ENCODE measurements at regions not wholly inside any gene's neighbourhood (a gene's known extent, or its start where the extent isn't known, plus 50 kb on each side); places are given as distances from the start of the nearest gene placed in this dataset.
"Not testable (repeated sequence)": the region's sequence is repeated elsewhere in the genome, so short reads cannot be mapped to it uniquely, and the experiment has no call there.

- H3K36me3 Mint-ChIP-seq: no peaks in the 10 kb centered on the region
- peaks cover 3% of the 10 kb centered on the region for H3K9me3 Mint-ChIP-seq (ENCODE audit: low read depth)
- H3K27me3 Mint-ChIP-seq: no peaks in the 10 kb centered on the region
- H3K27ac Mint-ChIP-seq: no peak overlapping the region
- H3K4me1 Mint-ChIP-seq (ENCODE audit: low read depth): no peaks in the 10 kb centered on the region
- H3K4me3 Mint-ChIP-seq: no peak overlapping the region
Measured at GRCh38 chr4:132132433-132132832, 1016.7 kb upstream of the PCDH10 start.

- Mint-ChIP-seq H3K9me3 (ENCODE audit: low read depth) (peaks cover 4% of the 10 kb centered on the region), H3K27me3 (no peaks in the 10 kb centered on the region), H3K36me3 (no peaks in the 10 kb centered on the region), H3K4me1 (ENCODE audit: low read depth) (no peaks in the 10 kb centered on the region), H3K4me3 (no peak overlapping the region), H3K27ac (no peak overlapping the region)
Measured at GRCh38 chr4:132169660-132170059, 979.4 kb upstream of the PCDH10 start.

DNA sequence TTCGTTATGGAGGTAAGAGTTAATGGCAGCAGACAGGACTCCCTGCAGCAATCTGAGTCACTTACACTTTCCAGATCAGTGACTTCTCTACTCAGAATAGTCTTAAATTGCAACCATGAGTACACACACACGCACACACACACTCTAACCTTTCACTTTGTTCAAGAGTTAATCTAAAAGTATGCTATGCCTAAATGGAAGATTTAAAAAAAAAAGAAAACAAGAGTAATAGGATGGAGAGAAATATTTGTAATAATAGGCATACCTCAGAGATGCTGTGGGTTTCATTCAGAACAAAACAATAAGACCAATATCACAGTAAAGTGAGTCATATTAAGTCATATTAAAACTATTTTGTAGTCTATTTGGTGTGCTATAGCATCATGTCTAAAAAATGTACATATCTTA lies 969.1 kb upstream of the PCDH10 start:
- no peak overlapping the region for H3K4me3 Mint-ChIP-seq
- no peaks in the 10 kb centered on the region for H3K4me1 Mint-ChIP-seq (ENCODE audit: low read depth)
- no peak overlapping the region for H3K27ac Mint-ChIP-seq
- H3K27me3 Mint-ChIP-seq: no peaks in the 10 kb centered on the region
- H3K36me3 Mint-ChIP-seq: no peaks in the 10 kb centered on the region
- peaks cover 5% of the 10 kb centered on the region for H3K9me3 Mint-ChIP-seq (ENCODE audit: low read depth)

DNA sequence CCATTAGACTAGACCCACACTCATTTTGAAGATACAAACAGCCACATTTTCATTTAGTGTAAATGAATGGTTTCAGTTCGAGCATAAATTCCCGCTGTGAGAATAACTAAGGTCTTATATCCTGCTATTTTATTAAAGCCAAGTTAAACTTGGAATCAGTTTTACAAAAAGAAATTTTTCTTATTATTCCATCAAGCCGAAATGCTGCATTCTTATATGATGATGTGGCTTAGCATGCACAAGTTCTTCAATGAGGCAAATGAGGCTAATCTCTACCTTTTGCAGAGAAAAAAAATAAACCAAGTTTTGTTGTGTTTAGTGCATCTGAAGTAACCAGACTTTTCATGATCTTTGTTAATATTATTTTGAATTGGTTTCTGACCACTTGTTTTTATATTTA lies 953.9 kb upstream of the PCDH10 start:
- no peak overlapping the region for H3K27ac Mint-ChIP-seq
- no peaks in the 10 kb centered on the region for H3K27me3 Mint-ChIP-seq
- no peaks in the 10 kb centered on the region for H3K4me1 Mint-ChIP-seq (ENCODE audit: low read depth)
- no peaks in the 10 kb centered on the region for H3K9me3 Mint-ChIP-seq (ENCODE audit: low read depth)
- H3K36me3 Mint-ChIP-seq: peaks cover 2% of the 10 kb centered on the region
- H3K4me3 Mint-ChIP-seq: no peak overlapping the region

DNA sequence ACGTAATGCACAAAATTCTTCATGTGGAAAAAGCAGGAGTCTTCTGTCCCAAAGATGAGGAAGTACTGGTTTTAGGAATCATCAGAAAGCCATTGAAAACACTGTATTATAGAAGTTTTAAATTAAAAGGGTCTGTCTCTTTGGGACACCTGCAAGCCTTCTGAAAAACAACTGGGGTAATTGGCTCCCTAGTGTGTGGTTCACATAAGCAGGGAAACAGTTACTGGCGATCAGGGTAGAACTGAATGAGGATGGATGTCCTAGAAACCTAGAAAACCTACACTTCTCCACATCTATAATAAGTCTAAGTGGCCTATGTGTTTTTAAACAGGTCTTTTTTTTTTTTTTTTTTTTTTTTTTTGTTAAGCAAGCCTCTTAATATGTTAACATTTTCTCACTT lies 945.5 kb upstream of the PCDH10 start:
- H3K4me3 Mint-ChIP-seq: no peak overlapping the region
- no peaks in the 10 kb centered on the region for H3K27me3 Mint-ChIP-seq
- no peaks in the 10 kb centered on the region for H3K36me3 Mint-ChIP-seq
- H3K9me3 Mint-ChIP-seq (ENCODE audit: low read depth): no peaks in the 10 kb centered on the region
- H3K4me1 Mint-ChIP-seq (ENCODE audit: low read depth): no peaks in the 10 kb centered on the region
- no peak overlapping the region for H3K27ac Mint-ChIP-seq

GRCh38 chr4:132214519-132214918 lies 934.6 kb upstream of the PCDH10 start:
- no peaks in the 10 kb centered on the region for H3K27me3 Mint-ChIP-seq
- peaks cover 9% of the 10 kb centered on the region for H3K9me3 Mint-ChIP-seq (ENCODE audit: low read depth)
- H3K4me3 Mint-ChIP-seq: no peak overlapping the region
- H3K27ac Mint-ChIP-seq: no peak overlapping the region
- no peaks in the 10 kb centered on the region for H3K4me1 Mint-ChIP-seq (ENCODE audit: low read depth)
- H3K36me3 Mint-ChIP-seq: no peaks in the 10 kb centered on the region

- no peaks in the 10 kb centered on the region for H3K27me3 Mint-ChIP-seq
- no peaks in the 10 kb centered on the region for H3K4me1 Mint-ChIP-seq (ENCODE audit: low read depth)
- no peak overlapping the region for H3K4me3 Mint-ChIP-seq
- no peaks in the 10 kb centered on the region for H3K36me3 Mint-ChIP-seq
- H3K27ac Mint-ChIP-seq: no peak overlapping the region
- peaks cover 10% of the 10 kb centered on the region for H3K9me3 Mint-ChIP-seq (ENCODE audit: low read depth)
Measured at GRCh38 chr4:132218406-132218805, 930.7 kb upstream of the PCDH10 start.

- H3K4me1 Mint-ChIP-seq (ENCODE audit: low read depth): no peaks in the 10 kb centered on the region
- no peak overlapping the region for H3K4me3 Mint-ChIP-seq
- H3K36me3 Mint-ChIP-seq: no peaks in the 10 kb centered on the region
- peaks cover 8% of the 10 kb centered on the region for H3K9me3 Mint-ChIP-seq (ENCODE audit: low read depth)
- H3K27ac Mint-ChIP-seq: no peak overlapping the region
- H3K27me3 Mint-ChIP-seq: no peaks in the 10 kb centered on the region
Measured at GRCh38 chr4:132227151-132227856, 921.8 kb upstream of the PCDH10 start.

- not testable (repeated sequence) for H3K9me3 Mint-ChIP-seq (ENCODE audit: low read depth); H3K27ac Mint-ChIP-seq; H3K4me1 Mint-ChIP-seq (ENCODE audit: low read depth); H3K27me3 Mint-ChIP-seq; H3K4me3 Mint-ChIP-seq; H3K36me3 Mint-ChIP-seq
Measured at GRCh38 chr4:132227857-132228165, 921.3 kb upstream of the PCDH10 start.

DNA sequence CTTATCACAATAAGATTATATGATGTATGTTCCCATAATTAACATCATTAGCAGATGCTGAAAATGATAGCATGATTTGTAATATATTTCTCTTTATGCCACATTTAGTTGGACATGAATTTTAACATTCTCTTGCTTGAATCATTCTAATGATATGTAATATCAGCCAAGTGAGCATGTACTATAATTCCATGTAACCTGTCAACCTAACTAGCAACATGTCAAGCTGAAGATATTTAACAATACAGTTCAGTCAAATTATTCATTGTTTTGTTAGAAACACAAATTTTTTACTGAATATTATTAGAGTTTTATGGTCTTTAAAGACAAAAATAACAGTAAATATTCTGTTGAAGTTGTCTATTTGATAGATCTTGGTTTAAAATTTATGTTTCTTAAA lies 920.4 kb upstream of the PCDH10 start:
- no peaks in the 10 kb centered on the region for H3K27me3 Mint-ChIP-seq
- H3K4me1 Mint-ChIP-seq (ENCODE audit: low read depth): no peaks in the 10 kb centered on the region
- H3K4me3 Mint-ChIP-seq: no peak overlapping the region
- no peak overlapping the region for H3K27ac Mint-ChIP-seq
- no peaks in the 10 kb centered on the region for H3K36me3 Mint-ChIP-seq
- H3K9me3 Mint-ChIP-seq (ENCODE audit: low read depth): peaks cover 4% of the 10 kb centered on the region

DNA sequence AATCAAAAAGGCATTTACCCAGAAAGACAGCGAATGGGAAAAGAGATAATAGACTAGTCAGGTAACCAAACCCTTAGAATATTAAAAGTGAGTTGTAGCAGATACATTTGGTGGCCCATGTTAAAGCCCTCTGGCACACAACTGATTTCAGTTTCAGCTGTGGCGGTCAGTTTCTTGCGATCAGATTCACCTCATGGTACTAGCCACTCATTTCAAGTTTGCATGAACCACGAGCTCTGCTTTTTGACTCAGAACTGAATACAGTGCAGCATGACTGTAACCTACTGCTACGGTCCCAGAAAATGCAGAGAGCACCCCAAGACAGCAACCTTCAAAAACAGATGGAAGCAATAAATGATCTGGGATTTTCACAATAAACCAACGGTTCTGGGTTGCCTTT lies 919.1 kb upstream of the PCDH10 start:
- Mint-ChIP-seq H3K4me3 (no peak overlapping the region), H3K9me3 (ENCODE audit: low read depth) (peaks cover 4% of the 10 kb centered on the region), H3K27ac (no peak overlapping the region), H3K27me3 (no peaks in the 10 kb centered on the region), H3K4me1 (ENCODE audit: low read depth) (no peaks in the 10 kb centered on the region), H3K36me3 (no peaks in the 10 kb centered on the region)

DNA sequence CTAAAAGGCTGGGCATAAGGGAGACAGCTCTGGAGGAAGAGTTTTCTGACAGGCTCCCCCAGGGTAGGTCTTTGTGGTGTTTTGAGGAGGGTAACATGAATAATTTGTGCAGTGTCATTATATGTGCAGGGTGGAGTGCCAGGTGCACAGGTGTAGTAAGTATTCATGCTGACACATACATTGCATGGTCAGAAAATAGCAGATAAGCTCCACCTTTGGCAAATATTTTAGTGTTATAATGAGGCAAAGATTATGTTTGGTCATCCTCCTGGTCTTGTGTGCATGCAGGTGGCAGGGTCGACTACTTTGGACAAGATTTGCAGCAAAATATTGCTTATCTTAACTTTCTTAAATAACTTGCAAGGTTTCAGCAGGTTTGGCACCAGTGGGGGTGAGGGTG lies 910.4 kb upstream of the PCDH10 start:
- no peaks in the 10 kb centered on the region for H3K9me3 Mint-ChIP-seq (ENCODE audit: low read depth)
- no peaks in the 10 kb centered on the region for H3K36me3 Mint-ChIP-seq
- no peaks in the 10 kb centered on the region for H3K27me3 Mint-ChIP-seq
- no peak overlapping the region for H3K4me3 Mint-ChIP-seq
- no peaks in the 10 kb centered on the region for H3K4me1 Mint-ChIP-seq (ENCODE audit: low read depth)
- no peak overlapping the region for H3K27ac Mint-ChIP-seq

DNA sequence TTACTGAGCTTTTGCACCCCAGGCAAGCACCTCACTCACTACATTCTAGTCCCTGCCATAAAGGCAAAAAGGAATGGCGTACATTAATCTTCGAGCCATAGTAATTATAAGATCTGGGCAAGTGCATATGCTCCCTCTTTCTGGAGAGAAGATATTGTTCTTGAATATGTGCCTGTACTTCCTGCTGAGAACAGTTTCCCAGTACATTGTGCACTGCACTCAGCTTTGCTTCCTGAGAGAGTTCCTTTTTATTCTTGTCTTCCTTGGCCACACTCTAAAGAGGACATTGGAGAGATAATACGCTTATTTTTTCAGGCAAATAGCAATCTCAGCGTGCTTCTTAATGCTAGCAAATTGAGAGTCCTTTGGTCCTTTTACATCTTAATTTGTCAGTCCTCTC lies 909.0 kb upstream of the PCDH10 start:
- Mint-ChIP-seq H3K27me3 (no peaks in the 10 kb centered on the region), H3K4me3 (no peak overlapping the region), H3K4me1 (ENCODE audit: low read depth) (no peaks in the 10 kb centered on the region)

GRCh38 chr4:132245319-132245718 lies 903.8 kb upstream of the PCDH10 start:
- no peak overlapping the region for H3K4me3 Mint-ChIP-seq
- no peaks in the 10 kb centered on the region for H3K36me3 Mint-ChIP-seq
- peaks cover 4% of the 10 kb centered on the region for H3K9me3 Mint-ChIP-seq (ENCODE audit: low read depth)
- no peak overlapping the region for H3K27ac Mint-ChIP-seq
- H3K27me3 Mint-ChIP-seq: no peaks in the 10 kb centered on the region
- H3K4me1 Mint-ChIP-seq (ENCODE audit: low read depth): no peaks in the 10 kb centered on the region

More for the DNA sequence above, 909.0 kb upstream of the PCDH10 start:
- no peak overlapping the region for H3K27ac Mint-ChIP-seq
- no peaks in the 10 kb centered on the region for H3K9me3 Mint-ChIP-seq (ENCODE audit: low read depth)
- no peaks in the 10 kb centered on the region for H3K36me3 Mint-ChIP-seq

GRCh38 chr4:132264176-132264575 lies 884.9 kb upstream of the PCDH10 start:
- Mint-ChIP-seq H3K27me3 (no peaks in the 10 kb centered on the region), H3K4me3 (no peak overlapping the region), H3K27ac (no peak overlapping the region), H3K36me3 (no peaks in the 10 kb centered on the region), H3K9me3 (ENCODE audit: low read depth) (no peaks in the 10 kb centered on the region), H3K4me1 (ENCODE audit: low read depth) (no peaks in the 10 kb centered on the region)

GRCh38 chr4:132266374-132266773 lies 882.7 kb upstream of the PCDH10 start:
- no peaks in the 10 kb centered on the region for H3K36me3 Mint-ChIP-seq
- H3K4me1 Mint-ChIP-seq (ENCODE audit: low read depth): no peaks in the 10 kb centered on the region
- no peak overlapping the region for H3K4me3 Mint-ChIP-seq
- no peaks in the 10 kb centered on the region for H3K27me3 Mint-ChIP-seq
- H3K9me3 Mint-ChIP-seq (ENCODE audit: low read depth): no peaks in the 10 kb centered on the region
- H3K27ac Mint-ChIP-seq: no peak overlapping the region

Measured in activated naive CD8-positive, alpha-beta T cell (primary cell).